Liver (tissue), 8 donors: ENCODE measurements at regions not wholly inside any gene's neighbourhood (a gene's known extent, or its start where the extent isn't known, plus 50 kb on each side); places are given as distances from the start of the nearest gene placed in this dataset.

Source experiments
- DNase-seq: peaks from one replicate; pipeline ENCODE4 v3.0.0-alpha.2; 2017; ENCODE audit warnings: low spot score
- H3K27ac ChIP-seq, 2 donors: one replicate each; pipeline ENCODE4 v1.7.0; 2013; ENCODE audit warnings: inconsistent platforms in 2 of 2, low read length in 2 of 2, control low read depth in 1 of 2, low read depth in 1 of 2, mild to moderate bottlenecking in 1 of 2
- H3K27me3 ChIP-seq, 4 donors: one replicate each; pipeline versions ENCODE4 v1.6.1 to v1.7.0; 2013; ENCODE audit warnings: low read length in 3 of 4, inconsistent platforms in 1 of 4, mild to moderate bottlenecking in 1 of 4, moderate library complexity in 1 of 4; ENCODE audit not compliant: control insufficient read depth in 4 of 4, insufficient read depth in 4 of 4
- H3K36me3 ChIP-seq, 4 donors: one replicate each; pipeline versions ENCODE4 v1.6.1 to v1.7.0; 2013; ENCODE audit warnings: low read length in 3 of 4, mild to moderate bottlenecking in 3 of 4, low read depth in 1 of 4, moderate library complexity in 1 of 4; ENCODE audit not compliant: control insufficient read depth in 4 of 4, insufficient read depth in 3 of 4
- H3K4me1 ChIP-seq, 4 donors: one replicate each; pipeline versions ENCODE4 v1.6.1 to v1.7.0; 2013; ENCODE audit warnings: low read length in 3 of 4, mild to moderate bottlenecking in 3 of 4, moderate library complexity in 1 of 4; ENCODE audit not compliant: control insufficient read depth in 4 of 4, insufficient read depth in 4 of 4
- H3K4me3 ChIP-seq, 3 donors: one replicate each; pipeline versions ENCODE4 v1.6.1 to v1.7.0; 2013; ENCODE audit warnings: low read length in 3 of 3, control low read depth in 1 of 3, low read depth in 1 of 3, mild to moderate bottlenecking in 1 of 3
- H3K9ac ChIP-seq, 2 donors: one replicate each; pipeline ENCODE4 v1.7.0; 2013; ENCODE audit warnings: low read length in 2 of 2, mild to moderate bottlenecking in 2 of 2, moderate library complexity in 2 of 2, control low read depth in 1 of 2, low read depth in 1 of 2
- H3K9me3 ChIP-seq, 4 donors: one replicate each; pipeline versions ENCODE4 v1.6.1 to v1.7.0; 2013; ENCODE audit warnings: low read length in 3 of 4; ENCODE audit not compliant: control insufficient read depth in 4 of 4
- EGR1 ChIP-seq, 2 donors: IDR thresholded peaks; 2 replicates each; pipeline ENCODE4 v1.6.1; 2016 to 2018; ENCODE audit warnings: antibody characterized with exemption in 2 of 2, low read depth in 2 of 2
- FOXA1 ChIP-seq: IDR thresholded peaks from 2 replicates; pipeline ENCODE4 v1.6.1; 2016; ENCODE audit warnings: antibody characterized with exemption
- FOXA2 ChIP-seq: IDR thresholded peaks from 2 replicates; pipeline ENCODE4 v1.6.1; 2016; ENCODE audit warnings: antibody characterized with exemption
- GABPA ChIP-seq, 2 donors: IDR thresholded peaks in 1 of 2; conservative IDR thresholded peaks in 1 of 2; 2 replicates each; pipeline ENCODE4 v1.6.1; 2016; ENCODE audit warnings: antibody characterized with exemption in 2 of 2, mild to moderate bottlenecking in 1 of 2, moderate library complexity in 1 of 2
- HNF4A ChIP-seq, 2 donors: conservative IDR thresholded peaks; 2 replicates each; pipeline ENCODE4 v1.6.1; 2016; ENCODE audit warnings: antibody characterized with exemption in 2 of 2, mild to moderate bottlenecking in 2 of 2
- HNF4G ChIP-seq: IDR thresholded peaks from 2 replicates; pipeline ENCODE4 v1.6.1; 2016; ENCODE audit warnings: antibody characterized with exemption
- JUND ChIP-seq, 2 donors: IDR thresholded peaks; 2 replicates each; pipeline ENCODE4 v1.6.1; 2016; ENCODE audit warnings: antibody characterized with exemption in 2 of 2
- NR2F2 ChIP-seq: IDR thresholded peaks from 2 replicates; pipeline ENCODE4 v1.6.1; 2016; ENCODE audit warnings: antibody characterized with exemption
- RAD21 ChIP-seq, 2 donors: IDR thresholded peaks; 2 replicates each; pipeline ENCODE4 v1.6.1; 2016; ENCODE audit warnings: antibody characterized with exemption in 2 of 2, mild to moderate bottlenecking in 2 of 2
- RXRA ChIP-seq, 2 donors: IDR thresholded peaks; 2 replicates each; pipeline ENCODE4 v1.6.1; 2017 to 2018; ENCODE audit warnings: antibody characterized with exemption in 2 of 2, mild to moderate bottlenecking in 1 of 2
- SP1 ChIP-seq: IDR thresholded peaks from 2 replicates; pipeline ENCODE4 v1.6.1; 2018; ENCODE audit warnings: antibody characterized with exemption, mild to moderate bottlenecking
- TAF1 ChIP-seq: conservative IDR thresholded peaks from 2 replicates; pipeline ENCODE4 v1.6.1; 2016; ENCODE audit warnings: antibody characterized with exemption, mild to moderate bottlenecking
- YY1 ChIP-seq: IDR thresholded peaks from 2 replicates; pipeline ENCODE4 v1.6.1; 2016; ENCODE audit warnings: antibody characterized with exemption, mild to moderate bottlenecking
- WGBS: extraction: QIAGEN DNeasy Blood & Tissue Kit; methylation state at CpG from one replicate; pipeline ENCODE4 v1.1.7; 2013; 5-methylcytosine and 5-hydroxymethylcytosine counted together
- TF ChIP-seq, protein P1 (sequence below): IDR thresholded peaks from 2 replicates; pipeline ENCODE4 v1.6.1; 2016; ENCODE audit warnings: antibody characterized with exemption
- TF ChIP-seq, protein P2 (sequence below): fragments of 150-350 bp; IDR thresholded peaks from 2 replicates; pipeline ENCODE4 v1.5.1; 2017; ENCODE audit warnings: improper control_type of control experiment, low read depth, low read length; ENCODE audit not compliant: missing input control
- TF ChIP-seq, protein P3 (sequence below): IDR thresholded peaks from 2 replicates; pipeline ENCODE4 v1.6.1; 2016; ENCODE audit warnings: antibody characterized with exemption, mild to moderate bottlenecking
- TF ChIP-seq, protein P4 (sequence below): IDR thresholded peaks from 2 replicates; pipeline ENCODE4 v1.6.1; 2016; ENCODE audit warnings: antibody characterized with exemption
- TF ChIP-seq, protein P5 (sequence below): IDR thresholded peaks from 2 replicates; pipeline ENCODE4 v1.6.1; 2016; ENCODE audit warnings: antibody characterized with exemption
- donor health status: healthy.
- donor health status: healthy.
- donor health status: healthy.
- donor health status: healthy.
- donor health status: healthy.

DNA sequence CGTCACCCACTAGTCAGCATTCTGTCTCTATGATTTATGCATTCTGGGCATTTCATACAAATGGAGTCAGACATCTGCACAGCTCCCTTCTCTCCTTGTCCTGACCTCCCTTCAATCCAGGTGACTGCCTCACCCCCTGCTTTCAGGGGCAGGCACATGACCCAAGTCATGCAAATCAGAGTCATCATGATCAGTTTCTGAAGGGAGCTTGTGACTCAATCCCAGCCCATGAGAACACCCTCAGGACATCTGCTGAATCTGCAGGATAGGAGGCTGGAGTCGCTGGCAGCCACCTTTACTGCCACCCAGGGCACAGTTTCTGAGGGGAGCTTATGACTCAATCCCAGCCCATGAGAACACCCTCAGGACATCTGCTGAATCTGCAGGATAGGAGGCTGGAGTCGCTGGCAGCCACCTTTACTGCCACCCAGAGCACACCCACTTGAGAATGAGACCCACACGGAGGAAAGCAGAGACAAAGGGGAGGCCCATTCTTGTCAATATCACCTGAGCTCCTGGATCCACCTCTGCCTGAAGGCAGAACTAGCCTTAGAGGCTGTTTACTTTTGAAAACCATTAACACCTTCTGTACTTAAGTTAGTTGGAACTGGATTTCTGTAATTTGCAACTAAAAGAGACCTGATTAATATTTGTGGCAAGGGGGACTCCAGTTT, 62.3 kb upstream of the SLC25A33 start:
- no peak for TF ChIP-seq SP1
- no peak for TF ChIP-seq NR2F2
- TF ChIP-seq, protein P1, sequence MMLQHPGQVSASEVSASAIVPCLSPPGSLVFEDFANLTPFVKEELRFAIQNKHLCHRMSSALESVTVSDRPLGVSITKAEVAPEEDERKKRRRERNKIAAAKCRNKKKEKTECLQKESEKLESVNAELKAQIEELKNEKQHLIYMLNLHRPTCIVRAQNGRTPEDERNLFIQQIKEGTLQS = no peak
- no peak for TF ChIP-seq RXRA (IDR thresholded peaks at IDR 0.05)
- TF ChIP-seq TAF1 = no peak
- TF ChIP-seq FOXA1 = no peak
- no peak for TF ChIP-seq HNF4A (conservative IDR thresholded peaks at IDR 0.05)
- no peak for TF ChIP-seq YY1
- TF ChIP-seq, protein P2, sequence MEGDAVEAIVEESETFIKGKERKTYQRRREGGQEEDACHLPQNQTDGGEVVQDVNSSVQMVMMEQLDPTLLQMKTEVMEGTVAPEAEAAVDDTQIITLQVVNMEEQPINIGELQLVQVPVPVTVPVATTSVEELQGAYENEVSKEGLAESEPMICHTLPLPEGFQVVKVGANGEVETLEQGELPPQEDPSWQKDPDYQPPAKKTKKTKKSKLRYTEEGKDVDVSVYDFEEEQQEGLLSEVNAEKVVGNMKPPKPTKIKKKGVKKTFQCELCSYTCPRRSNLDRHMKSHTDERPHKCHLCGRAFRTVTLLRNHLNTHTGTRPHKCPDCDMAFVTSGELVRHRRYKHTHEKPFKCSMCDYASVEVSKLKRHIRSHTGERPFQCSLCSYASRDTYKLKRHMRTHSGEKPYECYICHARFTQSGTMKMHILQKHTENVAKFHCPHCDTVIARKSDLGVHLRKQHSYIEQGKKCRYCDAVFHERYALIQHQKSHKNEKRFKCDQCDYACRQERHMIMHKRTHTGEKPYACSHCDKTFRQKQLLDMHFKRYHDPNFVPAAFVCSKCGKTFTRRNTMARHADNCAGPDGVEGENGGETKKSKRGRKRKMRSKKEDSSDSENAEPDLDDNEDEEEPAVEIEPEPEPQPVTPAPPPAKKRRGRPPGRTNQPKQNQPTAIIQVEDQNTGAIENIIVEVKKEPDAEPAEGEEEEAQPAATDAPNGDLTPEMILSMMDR = no peak
- no peak for TF ChIP-seq GABPA (IDR thresholded peaks at IDR 0.05 in 1 of 2, conservative IDR thresholded peaks at IDR 0.05 in 1 of 2)
- TF ChIP-seq, protein P3, sequence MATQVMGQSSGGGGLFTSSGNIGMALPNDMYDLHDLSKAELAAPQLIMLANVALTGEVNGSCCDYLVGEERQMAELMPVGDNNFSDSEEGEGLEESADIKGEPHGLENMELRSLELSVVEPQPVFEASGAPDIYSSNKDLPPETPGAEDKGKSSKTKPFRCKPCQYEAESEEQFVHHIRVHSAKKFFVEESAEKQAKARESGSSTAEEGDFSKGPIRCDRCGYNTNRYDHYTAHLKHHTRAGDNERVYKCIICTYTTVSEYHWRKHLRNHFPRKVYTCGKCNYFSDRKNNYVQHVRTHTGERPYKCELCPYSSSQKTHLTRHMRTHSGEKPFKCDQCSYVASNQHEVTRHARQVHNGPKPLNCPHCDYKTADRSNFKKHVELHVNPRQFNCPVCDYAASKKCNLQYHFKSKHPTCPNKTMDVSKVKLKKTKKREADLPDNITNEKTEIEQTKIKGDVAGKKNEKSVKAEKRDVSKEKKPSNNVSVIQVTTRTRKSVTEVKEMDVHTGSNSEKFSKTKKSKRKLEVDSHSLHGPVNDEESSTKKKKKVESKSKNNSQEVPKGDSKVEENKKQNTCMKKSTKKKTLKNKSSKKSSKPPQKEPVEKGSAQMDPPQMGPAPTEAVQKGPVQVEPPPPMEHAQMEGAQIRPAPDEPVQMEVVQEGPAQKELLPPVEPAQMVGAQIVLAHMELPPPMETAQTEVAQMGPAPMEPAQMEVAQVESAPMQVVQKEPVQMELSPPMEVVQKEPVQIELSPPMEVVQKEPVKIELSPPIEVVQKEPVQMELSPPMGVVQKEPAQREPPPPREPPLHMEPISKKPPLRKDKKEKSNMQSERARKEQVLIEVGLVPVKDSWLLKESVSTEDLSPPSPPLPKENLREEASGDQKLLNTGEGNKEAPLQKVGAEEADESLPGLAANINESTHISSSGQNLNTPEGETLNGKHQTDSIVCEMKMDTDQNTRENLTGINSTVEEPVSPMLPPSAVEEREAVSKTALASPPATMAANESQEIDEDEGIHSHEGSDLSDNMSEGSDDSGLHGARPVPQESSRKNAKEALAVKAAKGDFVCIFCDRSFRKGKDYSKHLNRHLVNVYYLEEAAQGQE = no peak
- TF ChIP-seq, protein P4, sequence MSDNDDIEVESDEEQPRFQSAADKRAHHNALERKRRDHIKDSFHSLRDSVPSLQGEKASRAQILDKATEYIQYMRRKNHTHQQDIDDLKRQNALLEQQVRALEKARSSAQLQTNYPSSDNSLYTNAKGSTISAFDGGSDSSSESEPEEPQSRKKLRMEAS = no peak
- no peak for TF ChIP-seq HNF4G
- no peak for TF ChIP-seq RAD21 (IDR thresholded peaks at IDR 0.05)
- TF ChIP-seq JUND (IDR thresholded peaks at IDR 0.05) = no peak
- no peak for TF ChIP-seq FOXA2
- H3K27ac ChIP-seq = no peak overlapping the region
- WGBS = 76% methylated on average over 4 of the region's 4 CpGs
- no peak overlapping the region for H3K9ac ChIP-seq
- H3K4me1 ChIP-seq = no peaks in the 10 kb centered on the region
- no peaks in the 10 kb centered on the region for H3K9me3 ChIP-seq
- DNase-seq = no peak
- no peak overlapping the region for H3K4me3 ChIP-seq
- H3K27me3 ChIP-seq = no peaks in the 10 kb centered on the region
- no peaks in the 10 kb centered on the region for H3K36me3 ChIP-seq

DNA sequence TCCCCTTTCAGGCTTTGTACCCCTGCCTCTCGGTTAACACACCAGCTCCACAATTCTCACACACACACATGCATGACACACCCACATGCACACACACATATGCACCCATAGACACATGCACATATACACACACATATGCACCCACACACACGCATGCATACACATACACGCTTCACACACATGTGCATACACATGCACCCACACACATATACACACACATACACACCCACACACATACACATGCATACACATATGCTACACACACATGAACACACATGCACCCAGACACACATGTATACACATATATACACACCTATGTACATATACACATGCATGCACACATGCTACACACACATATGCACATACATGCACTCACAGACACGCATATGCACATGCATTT, 61.7 kb upstream of the SLC25A33 start:
- H3K36me3 ChIP-seq = no peaks in the 10 kb centered on the region
- DNase-seq = no peak
- no peaks in the 10 kb centered on the region for H3K9me3 ChIP-seq
- no peak overlapping the region for H3K27ac ChIP-seq
- 94% methylated on average over 4 of the region's 4 CpGs for WGBS
- no peak overlapping the region for H3K9ac ChIP-seq
- H3K27me3 ChIP-seq = no peaks in the 10 kb centered on the region
- no peak overlapping the region for H3K4me3 ChIP-seq
- peaks cover 0 to 2% (median under 1%) of the 10 kb centered on the region in 4 donors for H3K4me1 ChIP-seq
- TF ChIP-seq, protein P1 = no peak
- TF ChIP-seq FOXA1 = no peak
- TF ChIP-seq GABPA (IDR thresholded peaks at IDR 0.05 in 1 of 2, conservative IDR thresholded peaks at IDR 0.05 in 1 of 2) = no peak
- TF ChIP-seq NR2F2 = no peak
- TF ChIP-seq, protein P5, sequence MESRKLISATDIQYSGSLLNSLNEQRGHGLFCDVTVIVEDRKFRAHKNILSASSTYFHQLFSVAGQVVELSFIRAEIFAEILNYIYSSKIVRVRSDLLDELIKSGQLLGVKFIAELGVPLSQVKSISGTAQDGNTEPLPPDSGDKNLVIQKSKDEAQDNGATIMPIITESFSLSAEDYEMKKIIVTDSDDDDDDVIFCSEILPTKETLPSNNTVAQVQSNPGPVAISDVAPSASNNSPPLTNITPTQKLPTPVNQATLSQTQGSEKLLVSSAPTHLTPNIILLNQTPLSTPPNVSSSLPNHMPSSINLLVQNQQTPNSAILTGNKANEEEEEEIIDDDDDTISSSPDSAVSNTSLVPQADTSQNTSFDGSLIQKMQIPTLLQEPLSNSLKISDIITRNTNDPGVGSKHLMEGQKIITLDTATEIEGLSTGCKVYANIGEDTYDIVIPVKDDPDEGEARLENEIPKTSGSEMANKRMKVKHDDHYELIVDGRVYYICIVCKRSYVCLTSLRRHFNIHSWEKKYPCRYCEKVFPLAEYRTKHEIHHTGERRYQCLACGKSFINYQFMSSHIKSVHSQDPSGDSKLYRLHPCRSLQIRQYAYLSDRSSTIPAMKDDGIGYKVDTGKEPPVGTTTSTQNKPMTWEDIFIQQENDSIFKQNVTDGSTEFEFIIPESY = no peak
- TF ChIP-seq HNF4G = no peak
- TF ChIP-seq, protein P4 = no peak
- no peak for TF ChIP-seq YY1
- no peak for TF ChIP-seq JUND (IDR thresholded peaks at IDR 0.05)
- no peak for TF ChIP-seq FOXA2
- TF ChIP-seq EGR1 (IDR thresholded peaks at IDR 0.05; ENCODE audit: low read depth in 2 of 2) = no peak
- TF ChIP-seq, protein P3 = no peak
- no peak for TF ChIP-seq RAD21 (IDR thresholded peaks at IDR 0.05)
